Colonic mucosa (tissue), 4 donors: ENCODE measurements at regions not wholly inside any gene's neighbourhood (a gene's known extent, or its start where the extent isn't known, plus 50 kb on each side); places are given as distances from the start of the nearest gene placed in this dataset.
"Not testable (repeated sequence)": the region's sequence is repeated elsewhere in the genome, so short reads cannot be mapped to it uniquely, and the experiment has no call there.

Source experiments
- DNase-seq: peaks from one replicate; pipeline ENCODE4 v3.0.0-alpha.2; 2020
- H3K27ac ChIP-seq: fragments of 200-600 bp; one replicate; pipeline ENCODE4 v1.8.0; 2021
- H3K27me3 ChIP-seq: fragments of 200-600 bp; one replicate; pipeline ENCODE4 v1.8.0; 2021
- H3K36me3 ChIP-seq: fragments of 200-600 bp; one replicate; pipeline ENCODE4 v1.8.0; 2021
- H3K4me1 ChIP-seq: fragments of 200-600 bp; one replicate; pipeline ENCODE4 v1.8.0; 2021; ENCODE audit warnings: mild to moderate bottlenecking
- H3K4me3 ChIP-seq: fragments of 200-600 bp; one replicate; pipeline ENCODE4 v1.8.0; 2021
- H3K9ac ChIP-seq, 2 donors: one replicate each; pipeline ENCODE4 v1.7.0; 2013; ENCODE audit warnings: control low read depth in 2 of 2, low read depth in 2 of 2, low read length in 2 of 2
- H3K9me3 ChIP-seq: fragments of 200-600 bp; one replicate; pipeline ENCODE4 v1.8.0; 2021
- CTCF ChIP-seq: fragments of 200-600 bp; IDR thresholded peaks from one replicate; pipeline ENCODE4 v1.8.0; 2022; ENCODE audit warnings: antibody characterized with exemption, mild to moderate bottlenecking
- intact Hi-C: fragments of 100-400 bp; cut with DNase I; formaldehyde crosslinking; loops from one replicate; pipeline ENCODE4 v1.14.1; 2022
- donor health status: healthy.
- donor health status: DM: no; HTN: no; CAD: no.
- donor health status: DM: no; HTN: no; CAD: no.

DNA sequence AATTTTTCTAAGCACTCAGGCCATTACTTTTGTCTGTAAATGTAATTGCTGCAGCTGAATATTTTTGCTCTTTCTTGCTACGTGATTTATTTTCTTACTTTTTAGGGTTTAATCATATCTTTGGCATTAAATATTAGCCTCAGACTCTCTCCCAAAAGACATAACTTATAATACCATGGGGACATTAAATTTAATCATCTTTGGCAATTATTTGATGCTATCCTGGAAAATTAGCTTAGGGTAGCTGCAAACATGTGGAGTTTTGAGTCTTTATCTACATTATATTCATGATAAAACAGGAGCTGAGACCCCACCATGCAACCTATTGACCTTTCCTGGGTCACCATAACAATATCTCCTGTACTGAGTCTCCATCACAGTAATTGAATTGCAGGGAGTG, 59.1 kb upstream of the EDAR start:
- Histone ChIP-seq H3K27ac (no peak overlapping the region), H3K27me3 (no peaks in the 10 kb centered on the region), H3K9ac (no peak overlapping the region), H3K4me1 (no peaks in the 10 kb centered on the region), H3K4me3 (no peak overlapping the region), H3K9me3 (no peaks in the 10 kb centered on the region), H3K36me3 (no peaks in the 10 kb centered on the region)
- intact Hi-C loops = no loop called here
- no peak for DNase-seq
- no peak for TF ChIP-seq CTCF

DNA sequence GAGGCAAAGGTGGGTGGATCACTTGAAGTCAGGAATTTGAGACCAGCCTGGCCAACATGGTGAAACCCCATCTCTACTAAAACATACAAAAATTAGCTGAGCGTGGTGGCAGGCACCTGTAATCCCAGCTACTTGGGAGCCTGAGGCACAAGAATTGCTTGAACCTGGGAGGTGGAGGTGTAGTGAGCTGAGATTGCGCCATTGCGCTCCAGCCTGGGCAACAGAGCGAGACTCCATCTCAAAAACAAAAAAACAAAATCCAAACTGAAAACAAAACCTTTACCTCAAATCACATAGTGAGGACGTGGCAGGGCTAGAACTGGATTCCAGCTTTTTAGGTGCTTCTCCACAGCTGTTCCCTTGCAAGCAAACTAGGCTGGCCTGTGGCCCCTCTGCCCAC, 58.5 kb upstream of the EDAR start:
- H3K4me3 ChIP-seq, H3K27me3 ChIP-seq, H3K4me1 ChIP-seq, H3K9ac ChIP-seq, H3K9me3 ChIP-seq, H3K36me3 ChIP-seq, intact Hi-C loops, DNase-seq, H3K27ac ChIP-seq: not testable (repeated sequence)

DNA sequence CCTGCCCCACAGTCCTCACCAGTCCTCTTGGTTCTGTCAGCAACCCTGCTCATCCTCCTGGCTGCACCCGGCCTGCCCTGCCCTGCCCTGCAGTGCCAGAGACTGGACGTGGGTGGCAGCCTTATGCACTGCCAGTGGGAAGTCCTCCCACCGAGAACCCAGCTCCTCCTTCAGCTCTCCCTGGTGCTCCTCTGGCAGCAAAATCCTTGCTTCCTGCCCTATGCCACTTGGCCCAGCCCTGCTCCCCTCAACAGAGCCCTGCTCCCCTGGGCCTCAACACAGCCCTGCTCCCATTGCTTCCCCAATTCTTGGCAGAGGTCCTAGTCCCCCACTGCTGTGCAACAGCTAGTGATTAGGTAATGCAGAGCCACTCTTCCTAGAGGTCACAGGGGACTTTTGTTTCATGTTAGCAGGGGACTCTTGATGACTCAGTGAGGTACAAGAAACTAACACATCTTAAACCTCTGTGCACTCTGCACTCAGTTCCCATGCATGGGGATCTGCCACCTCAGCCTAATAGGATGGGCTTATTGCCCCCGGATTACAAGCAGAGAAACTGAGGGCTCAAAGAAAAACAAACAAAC, 58.0 kb upstream of the EDAR start:
- intact Hi-C loops = no loop called here
- no peaks in the 10 kb centered on the region for H3K4me1 ChIP-seq
- no peak for DNase-seq
- H3K4me3 ChIP-seq = no peak overlapping the region
- no peak for TF ChIP-seq CTCF
- H3K27ac ChIP-seq = no peak overlapping the region
- H3K27me3 ChIP-seq = no peaks in the 10 kb centered on the region
- no peak overlapping the region for H3K9ac ChIP-seq
- H3K9me3 ChIP-seq = no peaks in the 10 kb centered on the region
- H3K36me3 ChIP-seq = no peaks in the 10 kb centered on the region

GRCh38 chr2:109045505-109045904, 56.5 kb upstream of the EDAR start:
- DNase-seq = peak; percentile 63
- intact Hi-C loops = no loop called here

DNA sequence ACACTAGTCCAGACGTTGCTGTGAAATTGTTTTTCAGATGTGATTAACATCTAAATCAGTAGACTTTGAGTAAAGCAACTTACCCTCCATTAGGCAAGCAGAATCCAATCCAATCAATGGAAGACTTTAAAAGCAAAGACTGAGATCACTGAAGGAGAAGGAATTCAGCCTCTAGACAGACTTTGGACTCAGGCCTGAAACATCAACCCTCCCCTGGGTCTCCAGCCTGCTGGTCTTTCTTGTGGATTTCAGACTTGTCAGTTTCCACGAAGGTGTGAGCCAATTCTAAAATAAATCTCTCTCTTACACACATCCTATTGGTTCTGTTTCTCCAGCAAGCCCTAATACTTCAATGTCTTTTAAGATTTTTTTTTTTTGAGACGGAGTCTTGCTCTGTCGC, 50.0 kb upstream of the EDAR start:
- Histone ChIP-seq H3K27ac (no peak overlapping the region), H3K27me3 (no peaks in the 10 kb centered on the region), H3K9ac (no peak overlapping the region), H3K9me3 (no peaks in the 10 kb centered on the region), H3K4me3 (no peak overlapping the region), H3K4me1 (no peaks in the 10 kb centered on the region), H3K36me3 (no peaks in the 10 kb centered on the region)
- no peak for DNase-seq
- intact Hi-C loops = no loop called here
- no peak for TF ChIP-seq CTCF

More at GRCh38 chr2:109045505-109045904, 56.5 kb upstream of the EDAR start:
- Histone ChIP-seq H3K27ac (no peak overlapping the region), H3K9ac (no peak overlapping the region), H3K9me3 (no peaks in the 10 kb centered on the region), H3K36me3 (no peaks in the 10 kb centered on the region), H3K4me1 (no peaks in the 10 kb centered on the region), H3K4me3 (no peak overlapping the region), H3K27me3 (no peaks in the 10 kb centered on the region)
- TF ChIP-seq CTCF = no peak
